Anterior cingulate cortex (tissue), 58 donors: ENCODE measurements at regions not wholly inside any gene's neighbourhood (a gene's known extent, or its start where the extent isn't known, plus 50 kb on each side); places are given as distances from the start of the nearest gene placed in this dataset.

Source experiments
- DNase-seq, 58 donors: peaks; one replicate each; lab custom pipeline; 2025; lab: John Stamatoyannopoulos, UW

DNA sequence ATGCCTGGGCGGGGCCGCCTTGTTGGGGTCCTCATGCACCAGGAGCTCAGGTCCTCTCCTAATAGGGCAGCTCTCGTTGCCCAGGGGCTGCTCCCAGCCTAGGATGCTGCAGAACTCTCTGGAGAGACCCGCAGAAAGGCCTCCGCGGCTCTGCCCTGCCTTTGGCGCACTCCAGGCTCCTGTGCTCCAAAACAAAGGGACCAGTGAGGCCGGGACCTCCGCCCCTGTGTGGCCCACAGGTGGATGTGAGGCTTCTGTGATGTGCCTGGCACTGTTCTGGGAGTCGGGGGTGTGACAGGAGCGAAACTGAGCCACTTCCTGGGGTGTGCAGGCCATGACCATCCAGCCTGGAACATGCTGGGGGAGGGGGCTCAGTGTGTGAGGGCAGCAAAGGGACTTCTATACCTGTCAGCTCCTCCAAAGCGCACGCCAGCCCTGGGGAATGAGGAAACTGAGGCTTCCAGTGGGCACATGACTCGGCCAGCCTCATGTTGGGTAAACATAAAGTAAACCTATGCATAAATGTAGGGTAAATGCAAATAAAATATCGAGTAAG, 153.2 kb downstream of the IRF8 start:
- no peak for DNase-seq

DNA sequence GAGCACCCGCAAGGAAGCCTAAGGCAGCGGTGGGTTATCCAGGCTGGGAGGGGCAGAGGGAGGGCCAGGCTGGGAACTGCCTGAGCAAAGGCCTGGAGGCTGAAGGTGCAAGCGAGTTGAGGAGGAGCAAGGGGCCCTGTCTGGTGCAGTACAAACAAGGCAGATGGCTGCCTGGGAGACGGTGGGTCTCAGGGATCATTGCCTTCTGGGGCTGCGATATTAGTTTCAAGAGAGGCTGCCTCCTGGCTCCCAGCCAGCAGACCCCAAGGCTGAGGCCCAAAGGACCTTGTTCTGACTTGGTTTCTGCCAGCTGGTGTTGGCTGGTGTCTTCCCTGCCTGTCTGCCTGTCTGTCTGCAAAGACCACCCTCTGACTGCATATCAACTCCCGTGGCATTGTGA, 154.0 kb downstream of the IRF8 start:
- DNase-seq: no peak

DNA sequence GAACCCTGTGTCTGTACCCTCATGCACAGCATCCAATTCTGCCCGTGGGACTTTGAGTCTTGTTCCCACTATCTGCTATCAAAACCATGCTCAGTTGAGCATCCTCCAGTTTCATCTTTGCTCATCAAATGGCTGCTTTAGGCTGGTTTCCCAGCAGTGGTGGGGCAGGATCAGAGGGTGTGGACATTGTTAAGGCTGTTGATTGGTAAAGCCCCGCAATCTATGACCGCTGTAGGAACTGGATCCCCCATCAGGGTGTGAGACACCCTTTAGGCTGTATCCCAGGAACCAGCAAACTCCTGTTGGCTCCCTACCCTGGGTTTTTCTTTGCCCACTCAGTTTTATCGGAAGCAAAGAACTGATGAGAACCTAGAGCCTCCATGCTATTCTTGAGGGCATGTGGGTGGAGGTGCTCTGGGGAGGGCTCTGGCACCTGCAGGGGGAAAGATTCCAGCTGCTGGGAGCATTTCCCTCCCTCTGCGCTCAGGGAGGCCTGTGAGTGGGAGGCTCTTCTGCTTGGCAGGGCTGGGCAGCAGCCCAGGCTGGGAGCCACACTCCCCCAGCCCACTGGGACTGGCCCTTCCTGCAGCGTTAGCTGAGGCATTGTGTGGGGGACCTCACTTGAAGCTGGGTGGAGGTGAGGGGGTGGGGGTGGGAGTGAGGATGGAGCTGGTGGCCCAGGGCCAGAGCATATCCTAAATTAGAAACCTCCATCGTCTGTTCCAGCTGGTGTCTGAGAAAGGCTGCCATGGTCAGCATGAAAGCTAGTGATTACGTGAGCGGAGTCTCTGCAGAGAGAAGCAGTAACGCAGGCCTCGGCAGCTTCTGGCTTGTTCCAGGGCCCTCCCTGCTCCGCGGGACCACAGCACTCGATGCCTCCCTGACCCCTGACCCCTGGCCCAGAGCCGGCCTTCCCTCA, 160.6 kb downstream of the IRF8 start:
- peak in 30 of 58 donors; percentile 6 to 83 (median 47) for DNase-seq

DNA sequence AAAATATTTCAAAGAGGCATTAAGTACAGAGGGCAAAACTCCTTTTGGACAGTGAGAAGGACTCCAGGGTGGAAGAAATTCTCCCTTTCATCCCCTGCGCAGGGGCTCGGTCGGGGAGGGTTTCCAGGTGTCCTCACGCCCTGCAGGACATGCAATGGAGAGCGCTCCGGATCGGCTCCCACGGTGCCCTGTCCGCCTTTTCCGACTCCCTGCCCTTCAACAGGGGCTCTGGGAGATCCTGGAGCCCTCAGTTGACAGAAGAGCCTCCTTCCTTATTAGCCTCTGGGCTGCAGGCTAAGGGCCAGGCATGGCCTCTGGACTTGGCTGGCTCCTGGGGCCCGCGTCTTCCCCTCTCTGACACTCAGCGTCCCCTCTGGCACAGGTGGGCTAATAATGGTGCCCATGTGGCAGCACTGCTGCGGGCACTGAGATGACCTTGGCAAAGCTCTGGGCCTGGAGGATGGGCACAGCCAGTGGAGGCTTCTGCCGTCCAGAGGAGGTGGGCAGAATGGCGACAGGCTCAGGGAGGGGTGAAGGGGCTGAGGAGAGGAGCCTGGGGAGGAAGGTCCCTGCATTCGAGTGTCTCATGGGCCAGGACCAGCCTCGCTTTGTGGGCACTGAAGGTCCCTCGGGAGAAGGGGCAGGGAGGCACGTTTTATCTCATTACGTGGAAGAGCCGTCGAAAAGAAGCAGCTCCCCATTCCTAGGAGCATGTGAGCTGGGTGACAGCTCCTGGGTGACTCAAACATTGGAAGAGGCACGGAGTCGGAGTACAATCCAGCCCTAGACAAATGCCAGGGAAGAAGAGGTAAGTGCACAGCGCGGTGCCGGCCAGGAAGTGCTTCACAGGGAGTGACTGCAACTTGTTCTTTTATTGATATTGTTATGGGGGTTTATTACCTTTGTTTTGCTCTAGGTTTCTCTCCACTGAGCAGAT, 161.7 kb downstream of the IRF8 start:
- no peak for DNase-seq

DNA sequence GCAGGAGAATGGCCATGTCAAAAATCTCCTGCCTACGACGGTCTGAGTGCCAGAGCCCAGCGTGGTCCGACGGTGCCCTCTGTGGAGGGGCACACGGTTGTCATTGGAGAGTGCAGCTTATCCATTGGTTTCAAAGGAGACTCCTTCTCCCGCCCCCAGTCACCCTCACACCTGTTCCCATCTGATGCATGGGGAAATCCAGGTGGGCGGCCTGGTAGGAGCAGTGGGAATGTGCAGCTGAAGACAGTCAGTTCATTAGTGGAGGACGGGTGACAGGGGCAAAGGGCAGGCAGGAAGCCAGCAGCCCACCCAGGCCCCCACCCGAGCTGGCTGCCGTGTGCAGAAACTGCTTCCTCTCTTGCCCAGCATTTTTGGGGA, 162.3 kb downstream of the IRF8 start:
- DNase-seq: no peak

DNA sequence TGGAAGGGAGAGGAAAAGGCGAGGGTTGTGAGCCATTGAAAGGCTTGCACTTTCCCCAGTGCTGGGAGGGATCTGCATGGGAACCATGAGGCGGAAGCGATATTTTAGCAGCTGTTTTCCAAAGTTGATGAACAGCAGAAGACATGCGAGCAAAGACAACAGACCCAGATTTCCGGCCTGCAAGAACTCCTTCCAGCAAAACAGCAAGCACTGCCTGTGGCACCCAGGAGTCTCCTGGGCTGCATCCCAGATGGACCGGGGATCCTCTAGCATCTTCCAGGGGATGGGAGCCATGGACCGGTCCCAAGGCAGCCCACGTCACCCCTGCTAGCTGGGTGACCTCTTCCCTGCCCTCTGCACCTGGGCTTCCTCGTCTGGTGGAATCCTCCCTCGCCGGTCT, 162.8 kb downstream of the IRF8 start:
- no peak for DNase-seq

DNA sequence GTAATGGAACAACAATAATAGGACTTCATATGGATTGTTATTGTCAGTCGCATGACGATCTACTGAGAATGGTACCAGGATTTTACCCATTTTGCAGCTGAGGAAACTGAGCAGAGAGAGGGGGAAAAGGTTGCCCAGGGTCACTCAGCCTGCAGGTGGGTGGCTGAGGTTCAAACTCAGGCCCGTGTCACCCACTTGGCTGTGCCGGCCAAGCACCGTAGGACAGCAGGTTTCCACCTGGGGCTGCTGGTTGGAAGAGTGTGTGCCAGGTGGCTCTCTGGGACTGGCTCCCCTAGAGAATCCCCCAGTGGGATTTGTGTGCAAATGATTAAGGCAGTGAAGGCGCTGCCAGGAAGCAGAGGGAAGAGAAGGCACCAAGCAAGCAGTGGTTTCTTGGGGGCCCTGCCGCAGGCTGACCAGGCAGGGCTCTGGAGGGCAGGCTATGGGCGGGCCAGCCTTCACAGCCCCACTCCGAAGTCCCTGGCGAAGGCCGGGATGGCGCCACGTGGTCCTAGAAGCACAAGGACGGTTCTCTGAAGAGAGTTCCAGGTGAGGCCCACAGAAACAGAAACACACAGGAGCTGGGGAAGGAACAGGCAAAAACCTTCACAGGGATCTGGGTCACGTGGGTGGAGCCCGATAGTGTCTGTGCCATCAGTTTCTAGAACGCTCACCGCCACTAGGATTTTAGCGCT, 163.5 kb downstream of the IRF8 start:
- no peak for DNase-seq

DNA sequence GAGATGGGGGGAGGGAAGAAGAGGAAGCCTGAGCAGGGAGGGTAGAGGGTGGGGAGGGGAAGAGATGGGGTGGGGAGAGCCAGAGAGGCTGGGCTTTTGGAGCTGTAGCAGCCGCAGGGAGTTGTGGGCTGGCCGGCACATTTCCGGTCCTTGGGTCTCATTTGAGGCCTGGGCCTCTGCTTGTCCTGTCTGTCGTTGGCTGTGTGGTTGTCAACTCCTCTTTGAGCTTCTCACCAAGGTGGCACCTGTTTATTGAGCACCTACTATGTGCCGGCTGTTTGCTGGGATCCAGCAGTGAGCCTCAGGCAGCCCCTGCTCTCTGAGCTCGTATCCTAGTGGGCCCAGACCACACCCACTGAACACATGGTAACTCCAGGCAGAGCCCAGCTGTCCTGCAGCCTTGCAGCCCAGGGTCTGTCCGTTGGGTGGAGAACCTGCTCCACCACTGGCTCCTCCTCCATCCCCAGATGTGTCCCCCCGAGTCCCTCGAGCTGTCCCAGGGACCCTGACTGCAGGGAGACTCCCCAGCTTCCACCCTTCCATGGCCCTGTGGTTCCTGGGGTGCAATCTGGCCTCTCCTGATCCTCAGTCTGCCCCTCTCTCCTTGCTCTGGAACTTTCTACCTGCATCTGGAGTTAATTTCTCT, 164.9 kb downstream of the IRF8 start:
- DNase-seq: no peak

DNA sequence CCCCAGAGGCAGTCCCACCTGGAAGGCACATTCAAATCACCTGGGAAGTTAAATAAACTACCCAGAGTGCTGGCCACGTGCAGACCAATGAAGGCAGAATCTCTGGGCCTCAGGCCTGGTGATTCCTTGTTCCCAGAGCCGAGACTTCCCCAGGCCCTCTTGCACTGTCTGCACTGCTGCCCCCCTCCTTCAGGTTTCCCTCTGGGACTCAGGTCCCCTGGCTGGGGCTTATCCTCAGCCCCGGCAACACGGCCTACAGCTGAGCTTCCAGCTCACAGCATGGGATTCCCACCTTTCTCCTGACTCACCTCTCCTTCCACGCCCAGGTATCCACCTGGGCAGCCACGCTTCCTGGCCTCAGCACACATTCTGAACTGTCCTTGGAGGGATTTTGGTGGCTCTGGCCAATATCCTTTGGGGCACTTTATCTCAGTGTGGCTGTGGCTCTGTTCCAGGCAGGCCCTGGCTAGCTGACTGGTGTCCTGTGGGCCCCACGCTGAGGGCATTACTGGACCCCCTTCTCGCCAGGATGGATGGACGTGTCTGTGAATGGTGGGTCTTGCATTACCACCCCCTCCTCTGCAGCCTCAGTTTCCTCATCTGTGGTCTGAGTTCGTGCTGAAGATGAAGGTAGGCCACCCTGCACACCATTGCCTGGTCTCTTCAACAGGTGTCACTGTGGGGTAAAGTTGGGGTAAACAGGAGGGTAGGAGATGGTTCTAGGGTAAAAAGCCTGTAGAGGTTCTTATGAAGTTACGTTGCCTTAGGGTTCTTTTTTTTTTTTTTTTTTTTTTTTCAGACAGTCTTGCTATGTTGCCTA, 165.7 kb downstream of the IRF8 start:
- no peak for DNase-seq

DNA sequence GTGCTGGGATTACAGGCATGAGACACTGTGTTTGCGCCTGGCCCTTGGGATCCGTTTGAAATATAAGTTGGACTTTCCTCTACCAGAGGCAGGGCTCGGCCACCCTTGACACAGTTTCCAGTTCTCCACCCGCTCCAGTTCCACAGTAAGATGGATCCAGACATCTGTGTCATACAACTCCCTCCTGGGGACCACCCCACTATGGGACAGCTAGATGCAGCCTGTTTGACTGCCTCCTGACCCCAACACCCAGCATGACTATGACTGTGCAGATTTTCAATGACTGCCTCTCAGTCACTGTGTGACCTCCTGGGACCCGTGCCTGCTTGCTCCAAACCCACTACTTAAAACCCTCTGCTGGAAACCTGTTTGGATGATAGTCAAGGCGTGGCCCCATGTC, 166.7 kb downstream of the IRF8 start:
- DNase-seq: no peak

DNA sequence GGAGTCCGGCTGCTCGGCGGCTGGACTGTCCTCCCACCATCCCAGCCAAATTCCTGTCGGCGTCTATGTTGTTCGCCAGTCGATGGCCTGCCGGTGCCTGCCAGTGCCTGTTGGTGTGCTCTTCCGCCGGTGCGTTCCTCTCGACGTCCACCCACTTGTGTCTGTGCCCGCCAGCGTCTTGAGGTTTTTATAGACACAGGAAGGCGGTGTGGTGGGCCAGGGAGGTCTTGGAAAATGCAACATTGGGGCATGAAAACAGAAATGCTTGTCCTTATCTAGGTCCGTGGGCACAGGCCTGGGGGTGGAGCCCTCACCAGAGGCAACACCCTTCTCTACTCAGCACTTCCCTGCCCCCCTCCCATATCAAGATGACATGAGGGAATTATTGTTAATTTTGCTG, 167.8 kb downstream of the IRF8 start:
- DNase-seq: no peak

DNA sequence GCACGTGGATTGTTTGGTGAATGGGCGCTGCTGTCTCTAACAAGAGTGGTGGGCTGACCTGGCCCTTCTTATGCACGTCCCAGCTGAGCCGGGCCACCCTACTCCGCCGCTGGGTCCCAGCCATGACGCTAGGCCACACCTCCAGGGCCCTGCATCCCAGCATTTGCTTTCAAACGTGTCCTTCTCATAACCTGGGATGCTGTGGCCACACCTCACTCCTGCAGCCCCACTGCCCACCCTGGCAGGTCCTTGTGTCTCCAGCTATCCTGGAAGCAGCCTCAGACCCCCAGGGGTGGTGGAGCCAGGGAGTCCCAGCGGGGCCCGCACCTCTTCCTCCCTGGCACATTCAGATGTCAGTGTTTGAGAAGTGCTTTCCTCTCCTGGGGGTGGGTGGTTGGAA, 168.6 kb downstream of the IRF8 start:
- DNase-seq: no peak

DNA sequence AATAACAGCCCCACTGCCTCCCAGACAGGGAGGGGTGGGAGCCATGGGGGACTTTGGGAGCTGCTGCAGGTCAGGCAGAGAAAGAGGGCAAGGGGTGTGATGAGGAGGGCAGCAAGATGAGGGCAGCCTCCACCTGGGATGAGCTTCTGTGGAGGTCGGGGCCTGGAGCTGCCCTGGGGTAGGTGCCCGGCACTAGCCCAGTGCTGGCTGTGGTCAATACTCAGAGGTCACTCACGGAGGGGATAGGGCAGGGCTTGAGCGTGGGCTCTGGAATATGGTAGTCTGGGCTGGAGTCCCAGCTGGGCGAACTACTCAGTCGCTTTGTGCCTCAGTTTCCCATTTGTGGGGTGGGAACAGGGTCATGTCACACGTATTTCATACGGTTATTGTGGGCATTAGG, 169.0 kb downstream of the IRF8 start:
- DNase-seq: no peak

DNA sequence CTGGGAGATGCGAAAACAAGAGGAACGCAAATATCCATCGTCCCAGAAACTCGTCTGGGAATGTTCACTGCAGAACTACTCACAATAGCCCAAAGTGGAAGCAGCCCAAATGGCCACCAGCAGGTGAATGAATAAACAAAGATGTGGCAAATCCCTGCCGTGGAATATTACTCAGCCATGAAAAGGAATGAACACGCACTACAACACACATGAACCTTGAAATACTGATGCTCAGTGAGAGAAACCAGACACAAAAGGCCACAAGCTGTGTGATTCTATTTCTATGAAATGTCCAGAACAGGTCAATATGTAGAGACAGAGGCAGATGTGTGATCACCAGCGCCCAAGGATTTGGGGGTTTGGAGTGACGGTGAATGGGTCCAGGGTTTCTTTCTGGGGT, 169.8 kb downstream of the IRF8 start:
- no peak for DNase-seq

DNA sequence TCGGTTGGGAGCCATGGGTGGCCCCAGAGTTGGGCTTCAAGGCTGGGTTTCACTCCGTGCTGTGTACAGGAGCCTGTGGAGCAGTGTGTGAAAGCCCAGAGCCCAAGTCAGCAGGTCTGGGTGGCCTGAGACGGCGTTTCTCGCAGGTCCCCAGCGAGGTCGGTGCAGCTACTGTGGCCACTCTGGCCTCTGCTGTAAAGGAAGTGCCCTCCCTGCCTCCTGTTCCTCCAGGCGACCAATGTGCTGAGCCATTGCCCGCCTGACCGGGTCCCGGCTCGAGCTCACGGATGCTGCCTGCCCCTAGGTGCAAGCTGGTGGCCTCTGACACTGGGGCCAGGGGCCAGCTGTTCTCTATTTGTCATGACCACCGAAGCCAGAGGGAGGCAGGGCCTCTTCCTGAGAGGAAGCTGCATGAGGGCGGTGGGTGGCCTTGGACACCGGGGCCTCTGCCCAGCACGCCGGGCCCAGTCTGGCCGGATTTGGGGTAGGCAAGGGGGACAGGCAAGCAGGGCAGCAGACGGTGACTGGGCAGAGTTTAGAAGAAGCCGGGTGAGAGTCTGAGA, 170.9 kb downstream of the IRF8 start:
- no peak for DNase-seq

DNA sequence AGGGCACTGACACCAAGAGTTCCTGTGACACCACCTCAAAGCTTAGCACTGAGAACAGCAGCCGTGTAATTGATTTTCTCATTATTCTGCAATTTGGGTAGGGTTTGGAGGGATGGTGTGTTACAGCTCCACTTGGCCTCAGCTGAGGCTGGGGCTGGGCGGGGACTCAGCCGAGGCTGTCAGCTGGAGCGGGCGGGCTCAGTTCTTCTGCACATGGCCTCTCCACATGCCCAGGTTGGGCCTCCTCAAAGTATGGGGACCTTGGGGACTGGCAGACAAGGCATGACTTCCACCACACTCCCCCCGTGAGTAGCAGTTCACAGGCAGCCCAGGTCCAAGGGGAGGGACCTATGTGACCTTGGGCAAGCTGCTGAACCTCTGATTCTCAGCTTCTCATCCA, 171.5 kb downstream of the IRF8 start:
- no peak for DNase-seq

DNA sequence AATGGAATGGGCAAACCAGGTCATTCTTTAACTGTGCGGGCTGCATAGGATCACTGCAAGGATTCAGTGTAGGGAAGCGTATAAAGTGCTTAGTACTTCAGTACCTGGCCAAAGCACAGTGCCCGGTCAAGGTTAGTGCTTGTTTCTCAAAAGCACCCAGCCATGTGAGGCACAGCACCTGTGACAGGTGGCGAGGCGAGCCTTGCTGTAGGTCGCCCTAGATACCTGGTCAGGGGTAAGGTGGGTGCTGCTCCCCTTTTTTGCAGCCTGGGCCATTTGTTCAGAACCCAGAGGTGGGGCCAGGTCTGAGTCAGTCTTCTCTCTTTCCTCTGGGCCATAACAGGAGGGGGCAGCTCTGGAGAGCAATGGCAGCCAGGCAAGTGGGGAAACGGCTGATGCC, 172.0 kb downstream of the IRF8 start:
- DNase-seq: no peak

DNA sequence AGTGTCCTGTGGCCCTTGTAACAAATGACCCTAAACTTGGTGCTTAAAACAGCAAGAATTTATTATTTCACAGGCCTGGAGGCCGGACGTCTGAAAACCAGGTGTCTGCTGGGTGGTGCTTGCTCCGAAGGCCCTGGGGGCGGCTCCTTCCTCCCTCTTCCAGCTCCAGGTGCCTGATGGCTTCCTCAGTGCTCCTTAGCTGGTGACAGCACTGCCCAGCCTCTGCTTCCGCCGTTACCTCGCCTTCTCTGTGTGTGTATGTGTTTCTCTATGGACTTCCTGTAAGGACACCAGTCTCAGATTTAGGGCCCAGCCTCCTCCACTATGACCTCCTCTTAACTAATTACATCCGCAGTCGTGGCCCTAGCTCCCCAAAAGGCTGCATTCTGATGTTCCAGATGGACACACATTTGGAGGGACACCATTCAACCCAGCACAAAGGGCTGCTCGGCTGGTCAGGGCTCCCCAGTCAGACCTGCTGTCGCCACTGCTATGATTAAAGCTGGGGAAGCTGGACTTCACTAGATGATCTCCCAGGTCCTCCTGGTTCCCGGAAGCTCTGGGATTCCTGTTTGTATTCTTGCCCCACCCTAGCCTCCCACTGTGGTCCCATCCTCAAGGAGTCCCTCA, 172.8 kb downstream of the IRF8 start:
- no peak for DNase-seq
